Small intestine (tissue), 7 donors: ENCODE measurements at regions not wholly inside any gene's neighbourhood (a gene's known extent, or its start where the extent isn't known, plus 50 kb on each side); places are given as distances from the start of the nearest gene placed in this dataset.
"Not testable (repeated sequence)": the region's sequence is repeated elsewhere in the genome, so short reads cannot be mapped to it uniquely, and the experiment has no call there.

ENCODE experiments used
- DNase-seq, 2 donors: peaks; one replicate each; pipeline versions ENCODE4 v3.0.0 to v3.0.0-alpha.2; 2013
- FAIRE-seq: peaks from 2 replicates; lab custom pipeline; 2012; peaks lifted over from hg19 to GRCh38; lab: Jason Lieb, UNC
- H3K27ac ChIP-seq, 3 donors: one replicate each; pipeline ENCODE4 v1.5.1; 2013; ENCODE audit warnings: low read length in 2 of 3, mild to moderate bottlenecking in 2 of 3, control low read depth in 1 of 3, inconsistent platforms in 1 of 3, low read depth in 1 of 3, moderate library complexity in 1 of 3
- H3K27me3 ChIP-seq, 3 donors: one replicate each; pipeline ENCODE4 v1.6.1; 2013; ENCODE audit warnings: low read length in 3 of 3, inconsistent platforms in 1 of 3; ENCODE audit not compliant: control insufficient read depth in 3 of 3, insufficient read depth in 3 of 3
- H3K36me3 ChIP-seq, 3 donors: one replicate each; pipeline ENCODE4 v1.6.1; 2013; ENCODE audit warnings: low read length in 3 of 3, inconsistent platforms in 1 of 3, low read depth in 1 of 3, mild to moderate bottlenecking in 1 of 3, moderate library complexity in 1 of 3; ENCODE audit not compliant: control insufficient read depth in 3 of 3, insufficient read depth in 2 of 3
- H3K4me1 ChIP-seq, 3 donors: one replicate each; pipeline ENCODE4 v1.6.1; 2013; ENCODE audit warnings: low read length in 2 of 3, inconsistent platforms in 1 of 3, low read depth in 1 of 3, mild to moderate bottlenecking in 1 of 3, moderate library complexity in 1 of 3; ENCODE audit not compliant: control insufficient read depth in 3 of 3, insufficient read depth in 2 of 3
- H3K4me3 ChIP-seq, 3 donors: one replicate each; pipeline ENCODE4 v1.5.1; 2013; ENCODE audit warnings: low read length in 3 of 3, control low read depth in 1 of 3, inconsistent platforms in 1 of 3, low read depth in 1 of 3, mild to moderate bottlenecking in 1 of 3, moderate library complexity in 1 of 3
- H3K9me3 ChIP-seq, 2 donors: one replicate each; pipeline ENCODE4 v1.6.1; 2013; ENCODE audit warnings: low read depth in 1 of 2, low read length in 1 of 2; ENCODE audit not compliant: control insufficient read depth in 2 of 2, insufficient read depth in 1 of 2
- WGBS, 3 donors: extraction: QIAGEN DNeasy Blood & Tissue Kit; methylation state at CpG; one replicate each; pipeline ENCODE4 v1.1.7; 2013; 5-methylcytosine and 5-hydroxymethylcytosine counted together
- donor health status: healthy with polysubstance abuse.
- donor health status: control.
- donor health status: control.
- donor health status: Bipolar disorder and iron deficiency.
- donor health status: healthy.

GRCh38 chr9:135356796-135357195 lies 122.8 kb upstream of the PPP1R26 start:
- no peaks in the 10 kb centered on the region for H3K27me3 ChIP-seq
- FAIRE-seq (no peak), DNase-seq (no peak)
- no peaks in the 10 kb centered on the region for H3K9me3 ChIP-seq
- H3K27ac ChIP-seq: no peak overlapping the region
- H3K4me1 ChIP-seq: no peaks in the 10 kb centered on the region
- 61 to 73% (median 68%) methylated on average over 4 to 5 of the region's 5 CpGs for WGBS, 3 donors
- H3K4me3 ChIP-seq: no peak overlapping the region
- no peaks in the 10 kb centered on the region for H3K36me3 ChIP-seq

DNA sequence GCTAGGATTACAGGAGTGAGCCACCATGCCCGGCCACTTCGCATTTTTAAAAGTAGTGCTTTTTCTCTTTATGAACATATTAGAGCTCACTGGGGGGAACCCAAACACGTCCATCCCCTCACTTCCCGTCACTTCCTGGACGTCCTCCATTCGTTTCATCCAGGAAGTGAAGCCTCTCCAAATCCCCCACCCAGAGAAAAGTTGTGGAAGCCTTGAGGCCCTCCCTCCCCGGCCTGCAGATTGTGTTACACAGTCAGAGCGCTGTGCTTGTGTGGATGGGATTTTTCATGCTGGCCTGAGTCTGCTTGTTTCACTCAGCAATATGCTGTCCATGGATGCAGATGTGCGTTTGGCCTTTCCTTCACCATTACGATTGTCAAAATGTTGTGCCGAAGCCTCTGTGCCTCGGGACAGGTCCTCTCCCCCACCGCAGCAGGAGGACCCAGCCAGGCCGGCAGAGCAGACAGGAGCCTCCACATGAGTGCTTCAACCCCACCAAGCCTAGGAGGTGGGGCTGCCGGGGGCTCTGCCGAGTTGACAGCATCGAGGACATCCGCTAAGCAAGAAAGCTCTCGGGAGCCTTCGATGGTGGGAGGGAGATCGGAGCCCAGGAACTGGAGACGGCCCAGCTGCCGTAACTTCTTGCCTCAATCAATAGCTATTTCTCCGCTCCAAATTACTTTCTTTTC lies 121.6 kb upstream of the PPP1R26 start:
- FAIRE-seq (no peak), DNase-seq (no peak)
- no peaks in the 10 kb centered on the region for H3K27me3 ChIP-seq
- 57 to 60% (median 59%) methylated on average over 24 of the region's 24 CpGs for WGBS, 3 donors
- no peaks in the 10 kb centered on the region for H3K9me3 ChIP-seq
- no peaks in the 10 kb centered on the region for H3K4me1 ChIP-seq
- H3K27ac ChIP-seq: no peak overlapping the region
- no peak overlapping the region for H3K4me3 ChIP-seq
- no peaks in the 10 kb centered on the region for H3K36me3 ChIP-seq

GRCh38 chr9:135358552-135358940 lies 121.0 kb upstream of the PPP1R26 start:
- Histone ChIP-seq H3K4me3 (no peak overlapping the region), H3K36me3 (no peaks in the 10 kb centered on the region), H3K27me3 (no peaks in the 10 kb centered on the region), H3K9me3 (no peaks in the 10 kb centered on the region), H3K4me1 (no peaks in the 10 kb centered on the region), H3K27ac (no peak overlapping the region)
- DNase-seq (no peak), FAIRE-seq (no peak)
- 78 to 83% (median 81%) methylated on average over 13 of the region's 13 CpGs for WGBS, 3 donors

- 64 to 76% (median 66%) methylated on average over 5 of the region's 5 CpGs for WGBS, 3 donors
These were observed 119.8 kb upstream of the PPP1R26 start for GRCh38 chr9:135359764-135360163.

DNA sequence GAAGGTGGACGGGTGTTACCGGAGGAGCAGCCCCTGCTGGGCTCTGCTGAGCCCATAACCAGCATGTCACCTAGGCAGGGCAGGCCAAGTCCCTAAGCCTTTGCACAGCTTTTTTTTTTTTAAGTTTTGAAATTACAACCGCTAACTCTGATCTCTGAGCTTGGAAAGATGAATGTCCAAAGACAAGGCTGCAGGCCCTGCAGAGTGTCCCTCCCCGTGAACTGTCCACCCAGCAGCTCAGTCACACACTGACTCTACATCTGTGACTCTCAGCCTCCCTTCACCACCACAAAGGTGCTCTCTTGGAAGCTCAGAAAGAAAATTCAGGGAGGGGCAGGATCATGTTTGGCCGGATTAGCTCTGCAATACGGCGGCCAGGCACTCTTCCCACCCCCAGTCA lies 119.0 kb upstream of the PPP1R26 start:
- WGBS, 3 donors: 79 to 85% (median 82%) methylated on average over 7 of the region's 7 CpGs
- DNase-seq: no peak
- H3K27me3 ChIP-seq: no peaks in the 10 kb centered on the region
- H3K9me3 ChIP-seq: no peaks in the 10 kb centered on the region
- H3K4me1 ChIP-seq: no peaks in the 10 kb centered on the region
- H3K4me3 ChIP-seq: no peak overlapping the region
- no peak overlapping the region for H3K27ac ChIP-seq
- FAIRE-seq: no peak
- H3K36me3 ChIP-seq: no peaks in the 10 kb centered on the region

More at GRCh38 chr9:135359764-135360163, 119.8 kb upstream of the PPP1R26 start:
- no peak for FAIRE-seq
- Histone ChIP-seq H3K27ac (no peak overlapping the region), H3K4me3 (no peak overlapping the region), H3K4me1 (no peaks in the 10 kb centered on the region), H3K27me3 (no peaks in the 10 kb centered on the region), H3K9me3 (no peaks in the 10 kb centered on the region), H3K36me3 (no peaks in the 10 kb centered on the region)
- no peak for DNase-seq

- not testable (repeated sequence) for H3K4me3 ChIP-seq, H3K36me3 ChIP-seq, H3K27me3 ChIP-seq, H3K27ac ChIP-seq, H3K9me3 ChIP-seq, FAIRE-seq, H3K4me1 ChIP-seq, DNase-seq
These were observed 117.9 kb upstream of the PPP1R26 start for GRCh38 chr9:135361668-135362067.

DNA sequence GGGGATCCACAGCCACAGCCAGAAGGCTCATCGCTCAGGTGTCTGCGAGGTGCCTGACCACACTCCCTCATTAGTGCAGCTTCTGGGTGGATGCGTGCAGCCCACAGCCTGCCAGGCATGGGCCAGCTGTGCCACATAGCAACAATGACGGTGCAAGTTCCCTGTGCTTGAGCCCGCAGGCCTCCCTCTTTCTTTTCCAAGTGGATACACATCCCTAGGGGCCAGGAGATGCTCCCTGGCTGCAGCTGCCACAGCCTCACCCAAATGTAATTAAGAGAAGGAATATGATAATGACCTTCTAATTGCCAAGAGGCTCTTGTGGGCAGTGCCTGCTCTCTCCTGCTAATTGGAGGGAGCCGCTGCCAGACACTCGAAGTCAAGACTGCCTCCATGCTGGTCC lies 116.0 kb upstream of the PPP1R26 start:
- DNase-seq (no peak), FAIRE-seq (no peak)
- Histone ChIP-seq H3K4me3 (no peak overlapping the region), H3K9me3 (no peaks in the 10 kb centered on the region), H3K4me1 (no peaks in the 10 kb centered on the region), H3K27ac (no peak overlapping the region), H3K27me3 (no peaks in the 10 kb centered on the region), H3K36me3 (no peaks in the 10 kb centered on the region)
- 76 to 83% (median 79%) methylated on average over 7 of the region's 7 CpGs for WGBS, 3 donors

DNA sequence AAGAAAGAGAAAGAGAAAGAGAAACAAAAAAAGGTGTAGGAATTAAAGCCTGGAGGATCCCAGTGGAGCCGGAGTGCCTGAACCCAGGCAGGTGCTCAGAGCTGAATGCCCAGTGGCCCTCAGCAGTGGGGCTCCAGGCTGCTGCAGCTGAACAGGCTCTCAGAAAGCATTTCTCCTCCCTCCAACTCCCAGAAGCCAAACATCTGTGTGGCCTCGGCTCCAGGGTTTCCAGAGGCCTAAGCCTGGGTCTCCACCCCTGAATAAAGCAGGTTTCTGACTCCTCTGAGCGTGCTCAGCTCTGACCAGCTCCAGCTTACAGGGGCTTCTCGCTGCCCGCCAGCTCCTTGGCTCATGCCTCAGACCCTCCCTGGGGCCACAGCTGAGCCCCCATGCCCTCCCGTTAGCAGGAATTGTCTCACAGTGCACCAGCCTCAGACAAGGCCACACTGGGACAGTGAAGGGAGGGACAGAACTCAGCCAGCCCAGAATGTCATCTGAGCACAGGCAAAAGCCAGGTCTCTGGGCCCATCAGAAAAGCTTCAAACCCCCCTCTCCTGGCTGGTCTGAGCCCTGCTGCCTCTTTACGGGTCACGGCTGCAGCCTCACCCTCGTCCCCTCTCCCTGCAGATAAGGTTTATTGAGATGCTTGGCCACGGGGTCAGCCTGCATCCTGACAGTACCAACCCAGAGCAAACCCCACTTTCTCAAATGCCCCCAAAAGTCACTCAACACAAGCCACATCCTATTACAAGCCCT lies 114.4 kb upstream of the PPP1R26 start:
- H3K36me3 ChIP-seq: no peaks in the 10 kb centered on the region
- H3K27ac ChIP-seq: no peak overlapping the region
- H3K27me3 ChIP-seq: no peaks in the 10 kb centered on the region
- no peaks in the 10 kb centered on the region for H3K9me3 ChIP-seq
- no peaks in the 10 kb centered on the region for H3K4me1 ChIP-seq
- DNase-seq (no peak), FAIRE-seq (no peak)
- no peak overlapping the region for H3K4me3 ChIP-seq
- WGBS, 3 donors: 49 to 61% (median 59%) methylated on average over 7 to 10 of the region's 10 CpGs
